ENCODE measurements at regions not wholly inside any gene's neighbourhood (a gene's known extent, or its start where the extent isn't known, plus 50 kb on each side); places are given as distances from the start of the nearest gene placed in this dataset.

GRCh38 chr15:39181056-39181747 lies 399.7 kb upstream of the THBS1 start:
- in situ Hi-C loops (cut with MboI; ENCODE audit: low pct_ligation_motif_present in 1 of 4, low pct_unique_long_range_greater_than_20kb in 1 of 4, low sequenced_read_pairs in 3 of 4) (no loop called here), intact Hi-C loops (cut with DNase I; ENCODE audit: low total_unique reads) (no loop called here)
- no peaks in the 10 kb centered on the region for H3K36me3 ChIP-seq
- H3K27me3 ChIP-seq: no peaks in the 10 kb centered on the region
- H3K9me3 ChIP-seq: no peaks in the 10 kb centered on the region
- peak overlapping the region in 1 of 4 donors; percentile 25 for H3K27ac ChIP-seq
- 18 to 35% methylated on average over 1 of the region's 1 CpG for WGBS, 2 donors (ENCODE audit: low coverage in 1 of 2)
- TF ChIP-seq POLR2A (IDR thresholded peaks at IDR 0.05) (no peak), EP300 (IDR thresholded peaks at IDR 0.05; ENCODE audit: low read depth) (no peak), POLR2AphosphoS5 (IDR thresholded peaks at IDR 0.05) (no peak)
- TF ChIP-seq, protein P1, sequence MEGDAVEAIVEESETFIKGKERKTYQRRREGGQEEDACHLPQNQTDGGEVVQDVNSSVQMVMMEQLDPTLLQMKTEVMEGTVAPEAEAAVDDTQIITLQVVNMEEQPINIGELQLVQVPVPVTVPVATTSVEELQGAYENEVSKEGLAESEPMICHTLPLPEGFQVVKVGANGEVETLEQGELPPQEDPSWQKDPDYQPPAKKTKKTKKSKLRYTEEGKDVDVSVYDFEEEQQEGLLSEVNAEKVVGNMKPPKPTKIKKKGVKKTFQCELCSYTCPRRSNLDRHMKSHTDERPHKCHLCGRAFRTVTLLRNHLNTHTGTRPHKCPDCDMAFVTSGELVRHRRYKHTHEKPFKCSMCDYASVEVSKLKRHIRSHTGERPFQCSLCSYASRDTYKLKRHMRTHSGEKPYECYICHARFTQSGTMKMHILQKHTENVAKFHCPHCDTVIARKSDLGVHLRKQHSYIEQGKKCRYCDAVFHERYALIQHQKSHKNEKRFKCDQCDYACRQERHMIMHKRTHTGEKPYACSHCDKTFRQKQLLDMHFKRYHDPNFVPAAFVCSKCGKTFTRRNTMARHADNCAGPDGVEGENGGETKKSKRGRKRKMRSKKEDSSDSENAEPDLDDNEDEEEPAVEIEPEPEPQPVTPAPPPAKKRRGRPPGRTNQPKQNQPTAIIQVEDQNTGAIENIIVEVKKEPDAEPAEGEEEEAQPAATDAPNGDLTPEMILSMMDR (IDR thresholded peaks at IDR 0.05): no peak
- no peak overlapping the region for H3K4me3 ChIP-seq
- peaks cover 6 to 22% (median 12%) of the 10 kb centered on the region in 4 donors for H3K4me1 ChIP-seq
- DNase-seq: no peak

GRCh38 chr15:39181940-39182339 lies 398.9 kb upstream of the THBS1 start:
- Histone ChIP-seq H3K4me1 (peaks cover 6 to 22% (median 12%) of the 10 kb centered on the region in 4 donors), H3K27me3 (no peaks in the 10 kb centered on the region), H3K9me3 (no peaks in the 10 kb centered on the region), H3K4me3 (no peak overlapping the region), H3K27ac (no peak overlapping the region), H3K36me3 (no peaks in the 10 kb centered on the region)
- in situ Hi-C loops (cut with MboI; ENCODE audit: low pct_ligation_motif_present in 1 of 4, low pct_unique_long_range_greater_than_20kb in 1 of 4, low sequenced_read_pairs in 3 of 4): no loop called here
- intact Hi-C loops (cut with DNase I; ENCODE audit: low total_unique reads): no loop called here
- WGBS, 2 donors (ENCODE audit: low coverage in 1 of 2): 38 to 63% methylated on average over 2 of the region's 2 CpGs
- TF ChIP-seq, protein P1 (IDR thresholded peaks at IDR 0.05): no peak
- no peak for TF ChIP-seq EP300 (IDR thresholded peaks at IDR 0.05; ENCODE audit: low read depth)
- no peak for TF ChIP-seq POLR2A (IDR thresholded peaks at IDR 0.05)
- TF ChIP-seq POLR2AphosphoS5 (IDR thresholded peaks at IDR 0.05): no peak
- DNase-seq: no peak

- Histone ChIP-seq H3K36me3 (no peaks in the 10 kb centered on the region), H3K27me3 (no peaks in the 10 kb centered on the region), H3K4me1 (peaks cover 6 to 22% (median 12%) of the 10 kb centered on the region in 4 donors), H3K9me3 (no peaks in the 10 kb centered on the region), H3K4me3 (no peak overlapping the region), H3K27ac (no peak overlapping the region)
- DNase-seq: no peak
- no peak for TF ChIP-seq EP300 (IDR thresholded peaks at IDR 0.05; ENCODE audit: low read depth)
- no peak for TF ChIP-seq POLR2A (IDR thresholded peaks at IDR 0.05)
- TF ChIP-seq, protein P1 (IDR thresholded peaks at IDR 0.05): no peak
- no peak for TF ChIP-seq POLR2AphosphoS5 (IDR thresholded peaks at IDR 0.05)
- 78 to 95% methylated on average over 1 of the region's 1 CpG for WGBS, 2 donors (ENCODE audit: low coverage in 1 of 2)
- in situ Hi-C loops (cut with MboI; ENCODE audit: low pct_ligation_motif_present in 1 of 4, low pct_unique_long_range_greater_than_20kb in 1 of 4, low sequenced_read_pairs in 3 of 4): no loop called here
- intact Hi-C loops (cut with DNase I; ENCODE audit: low total_unique reads): no loop called here
Observed at GRCh38 chr15:39183164-39183881, 397.6 kb upstream of the THBS1 start.

GRCh38 chr15:39184701-39185390 lies 396.0 kb upstream of the THBS1 start:
- 67 to 80% methylated on average over 1 to 4 of the region's 4 CpGs for WGBS, 2 donors (ENCODE audit: low coverage in 1 of 2)
- Histone ChIP-seq H3K36me3 (no peaks in the 10 kb centered on the region), H3K4me1 (peaks cover 6 to 22% (median 12%) of the 10 kb centered on the region in 4 donors), H3K9me3 (no peaks in the 10 kb centered on the region), H3K27ac (no peak overlapping the region), H3K4me3 (no peak overlapping the region), H3K27me3 (no peaks in the 10 kb centered on the region)
- no peak for TF ChIP-seq POLR2AphosphoS5 (IDR thresholded peaks at IDR 0.05)
- TF ChIP-seq POLR2A (IDR thresholded peaks at IDR 0.05): no peak
- TF ChIP-seq, protein P1 (IDR thresholded peaks at IDR 0.05): no peak
- TF ChIP-seq EP300 (IDR thresholded peaks at IDR 0.05; ENCODE audit: low read depth): no peak
- in situ Hi-C loops (cut with MboI; ENCODE audit: low pct_ligation_motif_present in 1 of 4, low pct_unique_long_range_greater_than_20kb in 1 of 4, low sequenced_read_pairs in 3 of 4): loop anchor here in 1 of 4 donors (5.0 kb wide), 1 partner anchor 382 kb away; no protein-coding TSS in a partner anchor
- intact Hi-C loops (cut with DNase I; ENCODE audit: low total_unique reads): no loop called here
- DNase-seq: no peak

All from transverse colon (tissue), 4 donors.